ENCODE measurements at regions not wholly inside any gene's neighbourhood (a gene's known extent, or its start where the extent isn't known, plus 50 kb on each side); places are given as distances from the start of the nearest gene placed in this dataset.
A peak's percentile ranks its signal among the peaks of the same experiment; 100 is the strongest.

- Histone ChIP-seq H3K27me3 (replicated peaks in 1 of 7) (no peaks in the 10 kb centered on the region), H3K4me1 (no peaks in the 10 kb centered on the region), H3K9me3 (peaks cover 0 to 2% (median 0%) of the 10 kb centered on the region in 8 donors), H3K4me3 (no peak overlapping the region), H3K36me3 (no peaks in the 10 kb centered on the region), H3K27ac (no peak overlapping the region)
- 83 to 91% (median 87%) methylated on average over 9 of the region's 9 CpGs for WGBS, 5 donors
- no peak for DNase-seq
- intact Hi-C loops (cut with DNase I; ENCODE audit: low total_unique reads), result no loop called here
- TF ChIP-seq POLR2AphosphoS5 (IDR thresholded peaks at IDR 0.05), result no peak
- TF ChIP-seq, protein P1, sequence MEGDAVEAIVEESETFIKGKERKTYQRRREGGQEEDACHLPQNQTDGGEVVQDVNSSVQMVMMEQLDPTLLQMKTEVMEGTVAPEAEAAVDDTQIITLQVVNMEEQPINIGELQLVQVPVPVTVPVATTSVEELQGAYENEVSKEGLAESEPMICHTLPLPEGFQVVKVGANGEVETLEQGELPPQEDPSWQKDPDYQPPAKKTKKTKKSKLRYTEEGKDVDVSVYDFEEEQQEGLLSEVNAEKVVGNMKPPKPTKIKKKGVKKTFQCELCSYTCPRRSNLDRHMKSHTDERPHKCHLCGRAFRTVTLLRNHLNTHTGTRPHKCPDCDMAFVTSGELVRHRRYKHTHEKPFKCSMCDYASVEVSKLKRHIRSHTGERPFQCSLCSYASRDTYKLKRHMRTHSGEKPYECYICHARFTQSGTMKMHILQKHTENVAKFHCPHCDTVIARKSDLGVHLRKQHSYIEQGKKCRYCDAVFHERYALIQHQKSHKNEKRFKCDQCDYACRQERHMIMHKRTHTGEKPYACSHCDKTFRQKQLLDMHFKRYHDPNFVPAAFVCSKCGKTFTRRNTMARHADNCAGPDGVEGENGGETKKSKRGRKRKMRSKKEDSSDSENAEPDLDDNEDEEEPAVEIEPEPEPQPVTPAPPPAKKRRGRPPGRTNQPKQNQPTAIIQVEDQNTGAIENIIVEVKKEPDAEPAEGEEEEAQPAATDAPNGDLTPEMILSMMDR (IDR thresholded peaks at IDR 0.05 in 8 of 11, conservative IDR thresholded peaks at IDR 0.05 in 3 of 11), result no peak
- no peak for TF ChIP-seq POLR2A (IDR thresholded peaks at IDR 0.05)
Observed at GRCh38 chr2:164127971-164128527, 392.2 kb upstream of the FIGN start.

DNA sequence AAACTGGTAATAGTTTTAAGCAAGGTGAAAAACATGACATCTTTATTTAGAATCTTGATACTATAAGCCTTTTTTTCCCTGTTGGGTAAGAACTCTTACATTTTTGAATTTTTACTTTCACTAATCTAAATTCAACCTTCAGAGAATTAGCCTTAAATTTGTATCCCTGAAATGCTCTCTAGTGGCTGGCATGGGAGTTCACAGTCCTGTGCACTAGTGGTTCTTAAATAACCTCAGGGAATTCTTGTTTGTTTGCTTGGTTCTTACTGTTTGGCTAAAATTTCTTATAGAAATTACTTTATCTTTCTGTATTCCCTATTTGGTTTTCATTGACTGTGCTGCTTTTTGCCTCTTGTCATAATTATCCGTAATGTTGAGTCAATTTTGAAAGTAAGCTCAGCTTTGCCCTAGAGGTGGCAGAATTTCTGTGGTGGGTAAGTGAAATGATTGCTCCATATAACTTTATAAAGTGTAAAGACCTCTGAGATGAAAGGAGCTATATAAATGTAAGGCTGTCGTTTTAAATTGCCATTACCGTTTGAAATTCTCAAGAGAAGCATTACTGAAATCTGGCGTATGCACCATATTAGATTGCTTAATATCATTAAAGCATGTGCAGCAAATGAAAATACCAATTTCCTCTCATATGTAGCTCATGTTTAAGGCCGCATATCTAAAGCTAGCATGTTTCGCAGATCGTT lies 391.3 kb upstream of the FIGN start:
- no peak for TF ChIP-seq POLR2A (IDR thresholded peaks at IDR 0.05)
- TF ChIP-seq, protein P1 (IDR thresholded peaks at IDR 0.05 in 8 of 11, conservative IDR thresholded peaks at IDR 0.05 in 3 of 11), result peak in 1 of 11 experiments; percentile 36
- H3K4me3 ChIP-seq, result no peak overlapping the region
- 85 to 93% (median 90%) methylated on average over 7 of the region's 7 CpGs for WGBS, 5 donors
- no peak for DNase-seq
- no peak overlapping the region for H3K27ac ChIP-seq
- H3K27me3 ChIP-seq (replicated peaks in 1 of 7), result no peaks in the 10 kb centered on the region
- intact Hi-C loops (cut with DNase I; ENCODE audit: low total_unique reads), result no loop called here
- no peaks in the 10 kb centered on the region for H3K36me3 ChIP-seq
- no peaks in the 10 kb centered on the region for H3K4me1 ChIP-seq
- peaks cover 0 to 2% (median 0%) of the 10 kb centered on the region in 8 donors for H3K9me3 ChIP-seq

DNA sequence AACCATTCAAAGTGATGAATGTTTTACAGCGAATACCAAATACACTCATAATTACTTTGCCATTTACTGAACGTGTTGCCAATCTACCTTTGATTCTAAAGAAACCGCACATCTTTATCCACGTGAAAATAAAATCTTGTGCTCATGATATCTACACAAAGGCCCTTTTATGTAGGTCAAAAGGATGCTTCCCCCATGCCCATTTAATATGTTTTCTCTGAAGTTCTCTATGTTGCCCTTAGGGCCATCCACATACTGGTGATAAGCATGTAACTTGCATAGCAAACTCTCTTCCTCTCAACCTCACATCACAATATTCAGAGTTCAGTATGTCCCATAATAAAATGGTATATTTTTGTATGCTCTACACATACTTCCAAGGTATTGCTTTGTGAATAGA lies 380.0 kb upstream of the FIGN start:
- no peaks in the 10 kb centered on the region for H3K4me1 ChIP-seq
- no peaks in the 10 kb centered on the region for H3K36me3 ChIP-seq
- H3K4me3 ChIP-seq, result no peak overlapping the region
- 82 to 88% (median 86%) methylated on average over 4 of the region's 4 CpGs for WGBS, 5 donors
- no peaks in the 10 kb centered on the region for H3K9me3 ChIP-seq
- no peak overlapping the region for H3K27ac ChIP-seq
- intact Hi-C loops (cut with DNase I; ENCODE audit: low total_unique reads), result no loop called here
- no peak for TF ChIP-seq POLR2AphosphoS5 (IDR thresholded peaks at IDR 0.05)
- no peak for TF ChIP-seq POLR2A (IDR thresholded peaks at IDR 0.05)
- TF ChIP-seq, protein P1 (IDR thresholded peaks at IDR 0.05 in 8 of 11, conservative IDR thresholded peaks at IDR 0.05 in 3 of 11), result no peak
- no peaks in the 10 kb centered on the region for H3K27me3 ChIP-seq (replicated peaks in 1 of 7)
- no peak for DNase-seq

- Histone ChIP-seq H3K27me3 (replicated peaks in 1 of 7) (no peaks in the 10 kb centered on the region), H3K27ac (no peak overlapping the region), H3K36me3 (no peaks in the 10 kb centered on the region), H3K9me3 (no peaks in the 10 kb centered on the region), H3K4me3 (no peak overlapping the region), H3K4me1 (no peaks in the 10 kb centered on the region)
- DNase-seq, result no peak
- intact Hi-C loops (cut with DNase I; ENCODE audit: low total_unique reads), result no loop called here
- TF ChIP-seq POLR2AphosphoS5 (IDR thresholded peaks at IDR 0.05) (no peak), POLR2A (IDR thresholded peaks at IDR 0.05) (no peak)
- TF ChIP-seq, protein P1 (IDR thresholded peaks at IDR 0.05 in 8 of 11, conservative IDR thresholded peaks at IDR 0.05 in 3 of 11), result no peak
Observed at GRCh38 chr2:164114937-164115336, 379.1 kb upstream of the FIGN start.

All from spleen (tissue), 11 donors.